Breast epithelium (tissue), 4 donors: ENCODE measurements at regions not wholly inside any gene's neighbourhood (a gene's known extent, or its start where the extent isn't known, plus 50 kb on each side); places are given as distances from the start of the nearest gene placed in this dataset.

Source experiments
- DNase-seq, 2 donors: peaks; one replicate each; pipeline ENCODE4 v3.0.0-alpha.2; 2019; ENCODE audit warnings: low spot score in 2 of 2
- H3K27ac ChIP-seq, 2 donors: fragments of 200-600 bp; sonication (generic) in 1 of 2; one replicate each; pipeline ENCODE4 v1.5.1; 2016 to 2019; ENCODE audit warnings: mild to moderate bottlenecking in 1 of 2
- H3K27me3 ChIP-seq, 2 donors: fragments of 200-600 bp; sonication (generic) in 1 of 2; one replicate each; pipeline versions ENCODE4 v1.5.1 to v1.6.0; 2017 to 2019; ENCODE audit warnings: control low read depth in 1 of 2, mild to moderate bottlenecking in 1 of 2
- H3K36me3 ChIP-seq: fragments of 200-600 bp; one replicate; pipeline ENCODE4 v1.5.1; 2019
- H3K4me1 ChIP-seq, 2 donors: fragments of 200-600 bp; sonication (generic); one replicate each; pipeline ENCODE4 v1.5.1; 2016 to 2019; ENCODE audit warnings: control low read depth in 1 of 2
- H3K4me3 ChIP-seq, 3 donors: fragments of 200-600 bp; sonication (generic); 1 replicate in 2 of 3; 2 replicates in 1 of 3; pipeline ENCODE4 v1.5.1; 2016 to 2019; ENCODE audit warnings: mild to moderate bottlenecking in 3 of 3, moderate library complexity in 2 of 3
- H3K9me3 ChIP-seq, 2 donors: fragments of 200-600 bp; sonication (generic) in 1 of 2; one replicate each; pipeline ENCODE4 v1.5.1; 2016 to 2019; ENCODE audit warnings: control low read depth in 1 of 2
- POLR2A ChIP-seq: fragments of 450-650 bp; IDR thresholded peaks from one replicate; pipeline ENCODE4 v1.6.1; 2016; ENCODE audit warnings: antibody characterized with exemption, mild to moderate bottlenecking, moderate library complexity
- POLR2AphosphoS5 ChIP-seq, 3 donors: sonication (generic); formaldehyde crosslinking; IDR thresholded peaks; one replicate each; pipeline ENCODE4 v1.6.1; 2017; ENCODE audit warnings: antibody characterized with exemption in 3 of 3
- intact Hi-C: fragments of 100-400 bp; cut with DNase I; formaldehyde crosslinking; loops from one replicate; pipeline ENCODE4 v1.15.1; 2023; ENCODE audit warnings: low total_unique reads
- TF ChIP-seq, protein P1 (sequence below), 3 donors: fragments of 450-650 bp; IDR thresholded peaks; one replicate each; pipeline ENCODE4 v1.5.1; 2016 to 2017; ENCODE audit warnings: antibody characterized with exemption in 3 of 3, mild to moderate bottlenecking in 3 of 3, moderate library complexity in 3 of 3

GRCh38 chr1:94722181-94722580 lies 98.0 kb upstream of the SLC44A3 start:
- TF ChIP-seq, protein P1, sequence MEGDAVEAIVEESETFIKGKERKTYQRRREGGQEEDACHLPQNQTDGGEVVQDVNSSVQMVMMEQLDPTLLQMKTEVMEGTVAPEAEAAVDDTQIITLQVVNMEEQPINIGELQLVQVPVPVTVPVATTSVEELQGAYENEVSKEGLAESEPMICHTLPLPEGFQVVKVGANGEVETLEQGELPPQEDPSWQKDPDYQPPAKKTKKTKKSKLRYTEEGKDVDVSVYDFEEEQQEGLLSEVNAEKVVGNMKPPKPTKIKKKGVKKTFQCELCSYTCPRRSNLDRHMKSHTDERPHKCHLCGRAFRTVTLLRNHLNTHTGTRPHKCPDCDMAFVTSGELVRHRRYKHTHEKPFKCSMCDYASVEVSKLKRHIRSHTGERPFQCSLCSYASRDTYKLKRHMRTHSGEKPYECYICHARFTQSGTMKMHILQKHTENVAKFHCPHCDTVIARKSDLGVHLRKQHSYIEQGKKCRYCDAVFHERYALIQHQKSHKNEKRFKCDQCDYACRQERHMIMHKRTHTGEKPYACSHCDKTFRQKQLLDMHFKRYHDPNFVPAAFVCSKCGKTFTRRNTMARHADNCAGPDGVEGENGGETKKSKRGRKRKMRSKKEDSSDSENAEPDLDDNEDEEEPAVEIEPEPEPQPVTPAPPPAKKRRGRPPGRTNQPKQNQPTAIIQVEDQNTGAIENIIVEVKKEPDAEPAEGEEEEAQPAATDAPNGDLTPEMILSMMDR (IDR thresholded peaks at IDR 0.05), result no peak
- no peak for TF ChIP-seq POLR2AphosphoS5 (IDR thresholded peaks at IDR 0.05)
- no peak for TF ChIP-seq POLR2A
- Histone ChIP-seq H3K27me3 (no peaks in the 10 kb centered on the region), H3K4me1 (no peaks in the 10 kb centered on the region), H3K4me3 (no peak overlapping the region), H3K36me3 (no peaks in the 10 kb centered on the region), H3K9me3 (no peaks in the 10 kb centered on the region), H3K27ac (no peak overlapping the region)
- intact Hi-C loops, result no loop called here
- DNase-seq, result no peak

DNA sequence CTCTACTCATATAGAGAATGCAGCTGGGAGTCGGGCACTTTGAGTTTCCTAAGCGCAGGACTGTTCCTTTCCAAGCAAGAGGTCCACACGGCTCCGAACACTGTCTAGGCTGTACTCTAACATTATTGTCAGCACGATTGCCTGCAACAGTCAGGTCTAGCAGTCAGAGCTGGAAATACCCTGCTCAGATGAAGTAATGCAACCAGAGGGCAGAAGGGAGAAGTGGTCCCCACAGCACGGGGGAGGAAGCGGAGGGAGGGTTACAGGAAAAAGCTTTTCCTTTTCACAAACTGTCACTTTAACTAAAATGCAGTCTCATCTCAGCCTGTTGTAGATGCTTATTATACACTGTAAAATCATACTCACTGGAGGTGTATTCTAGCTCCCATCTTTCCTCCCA lies 98.9 kb upstream of the SLC44A3 start:
- H3K4me1 ChIP-seq, result no peaks in the 10 kb centered on the region
- H3K4me3 ChIP-seq, result no peak overlapping the region
- intact Hi-C loops, result no loop called here
- no peak overlapping the region for H3K27ac ChIP-seq
- H3K36me3 ChIP-seq, result no peaks in the 10 kb centered on the region
- H3K9me3 ChIP-seq, result no peaks in the 10 kb centered on the region
- TF ChIP-seq POLR2A, result no peak
- no peak for TF ChIP-seq POLR2AphosphoS5 (IDR thresholded peaks at IDR 0.05)
- TF ChIP-seq, protein P1 (IDR thresholded peaks at IDR 0.05), result no peak
- no peaks in the 10 kb centered on the region for H3K27me3 ChIP-seq
- no peak for DNase-seq

GRCh38 chr1:94719926-94720793 lies 100.0 kb upstream of the SLC44A3 start:
- no peak for DNase-seq
- TF ChIP-seq POLR2A (no peak), POLR2AphosphoS5 (IDR thresholded peaks at IDR 0.05) (no peak)
- TF ChIP-seq, protein P1 (IDR thresholded peaks at IDR 0.05), result no peak
- H3K27me3 ChIP-seq, result no peaks in the 10 kb centered on the region
- H3K9me3 ChIP-seq, result no peaks in the 10 kb centered on the region
- intact Hi-C loops, result no loop called here
- no peaks in the 10 kb centered on the region for H3K4me1 ChIP-seq
- no peak overlapping the region for H3K4me3 ChIP-seq
- H3K27ac ChIP-seq, result no peak overlapping the region
- no peaks in the 10 kb centered on the region for H3K36me3 ChIP-seq

GRCh38 chr1:94716965-94717364 lies 103.2 kb upstream of the SLC44A3 start:
- no peaks in the 10 kb centered on the region for H3K27me3 ChIP-seq
- no peaks in the 10 kb centered on the region for H3K4me1 ChIP-seq
- intact Hi-C loops, result no loop called here
- no peaks in the 10 kb centered on the region for H3K9me3 ChIP-seq
- no peak overlapping the region for H3K4me3 ChIP-seq
- no peaks in the 10 kb centered on the region for H3K36me3 ChIP-seq
- TF ChIP-seq POLR2A (no peak), POLR2AphosphoS5 (IDR thresholded peaks at IDR 0.05) (no peak)
- TF ChIP-seq, protein P1 (IDR thresholded peaks at IDR 0.05), result no peak
- no peak for DNase-seq
- H3K27ac ChIP-seq, result no peak overlapping the region

DNA sequence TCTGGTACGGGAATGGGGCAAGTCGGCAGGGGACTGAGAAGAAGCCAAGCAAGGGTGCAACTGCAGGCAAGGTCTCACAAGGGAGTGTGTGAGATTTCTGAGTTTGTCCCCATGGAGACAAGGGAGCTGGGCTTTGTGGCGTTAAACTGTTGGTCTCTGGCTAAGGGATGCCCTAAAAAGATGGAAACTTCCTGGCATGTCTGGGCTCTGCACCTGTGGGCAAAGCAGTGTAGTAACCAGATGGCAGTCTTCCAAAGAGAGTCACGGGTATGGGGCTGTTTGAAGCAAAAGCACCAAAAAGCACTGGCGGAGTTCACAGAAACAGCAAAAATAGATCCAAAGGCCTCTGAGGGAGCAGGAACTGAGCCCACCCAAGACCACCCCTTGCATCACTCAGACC lies 104.8 kb upstream of the SLC44A3 start:
- H3K27me3 ChIP-seq, result no peaks in the 10 kb centered on the region
- no peak overlapping the region for H3K27ac ChIP-seq
- DNase-seq, result no peak
- H3K9me3 ChIP-seq, result no peaks in the 10 kb centered on the region
- H3K4me1 ChIP-seq, result no peaks in the 10 kb centered on the region
- no peak overlapping the region for H3K4me3 ChIP-seq
- intact Hi-C loops, result no loop called here
- H3K36me3 ChIP-seq, result no peaks in the 10 kb centered on the region
- TF ChIP-seq POLR2A (no peak), POLR2AphosphoS5 (IDR thresholded peaks at IDR 0.05) (no peak)
- TF ChIP-seq, protein P1 (IDR thresholded peaks at IDR 0.05), result no peak
